ENCODE measurements at regions not wholly inside any gene's neighbourhood (a gene's known extent, or its start where the extent isn't known, plus 50 kb on each side); places are given as distances from the start of the nearest gene placed in this dataset.
"Not testable (repeated sequence)": the region's sequence is repeated elsewhere in the genome, so short reads cannot be mapped to it uniquely, and the experiment has no call there.

- Mint-ChIP-seq H3K36me3 (ENCODE audit: low read depth) (no peaks in the 10 kb centered on the region), H3K4me1 (peaks cover 3% of the 10 kb centered on the region), H3K27ac (no peak overlapping the region), H3K4me3 (no peak overlapping the region), H3K27me3 (ENCODE audit: low read depth) (no peaks in the 10 kb centered on the region), H3K9me3 (peaks cover 3% of the 10 kb centered on the region)
- TF ChIP-seq, protein P1, sequence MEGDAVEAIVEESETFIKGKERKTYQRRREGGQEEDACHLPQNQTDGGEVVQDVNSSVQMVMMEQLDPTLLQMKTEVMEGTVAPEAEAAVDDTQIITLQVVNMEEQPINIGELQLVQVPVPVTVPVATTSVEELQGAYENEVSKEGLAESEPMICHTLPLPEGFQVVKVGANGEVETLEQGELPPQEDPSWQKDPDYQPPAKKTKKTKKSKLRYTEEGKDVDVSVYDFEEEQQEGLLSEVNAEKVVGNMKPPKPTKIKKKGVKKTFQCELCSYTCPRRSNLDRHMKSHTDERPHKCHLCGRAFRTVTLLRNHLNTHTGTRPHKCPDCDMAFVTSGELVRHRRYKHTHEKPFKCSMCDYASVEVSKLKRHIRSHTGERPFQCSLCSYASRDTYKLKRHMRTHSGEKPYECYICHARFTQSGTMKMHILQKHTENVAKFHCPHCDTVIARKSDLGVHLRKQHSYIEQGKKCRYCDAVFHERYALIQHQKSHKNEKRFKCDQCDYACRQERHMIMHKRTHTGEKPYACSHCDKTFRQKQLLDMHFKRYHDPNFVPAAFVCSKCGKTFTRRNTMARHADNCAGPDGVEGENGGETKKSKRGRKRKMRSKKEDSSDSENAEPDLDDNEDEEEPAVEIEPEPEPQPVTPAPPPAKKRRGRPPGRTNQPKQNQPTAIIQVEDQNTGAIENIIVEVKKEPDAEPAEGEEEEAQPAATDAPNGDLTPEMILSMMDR (IDR thresholded peaks at IDR 0.05; ENCODE audit: unreplicated experiment in 3 of 3), result no peak
Observed at GRCh38 chr10:28993861-28994260, 295.0 kb upstream of the LYZL1 start.

DNA sequence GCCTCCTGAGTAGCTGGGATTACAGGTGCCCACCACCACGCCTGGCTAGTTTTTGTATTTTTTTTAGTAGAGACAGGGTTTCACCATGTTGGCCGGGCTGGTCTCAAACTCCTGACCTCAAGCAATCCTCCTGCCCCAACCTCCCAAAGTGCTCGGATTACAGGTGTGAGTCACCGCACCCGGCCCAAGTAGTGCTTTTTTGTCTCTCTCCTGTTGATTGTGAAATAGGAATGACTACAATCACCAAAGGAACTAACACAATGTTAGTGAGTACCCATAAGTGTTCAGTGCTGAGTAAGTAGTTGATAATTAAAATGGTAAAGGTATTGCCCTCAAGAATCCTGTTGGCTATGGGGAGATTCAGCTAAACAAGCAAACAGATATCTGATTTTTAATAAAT lies 294.1 kb upstream of the LYZL1 start:
- not testable (repeated sequence) for H3K27me3 Mint-ChIP-seq (ENCODE audit: low read depth); H3K9me3 Mint-ChIP-seq; H3K36me3 Mint-ChIP-seq (ENCODE audit: low read depth); H3K4me1 Mint-ChIP-seq; H3K27ac Mint-ChIP-seq; H3K4me3 Mint-ChIP-seq

DNA sequence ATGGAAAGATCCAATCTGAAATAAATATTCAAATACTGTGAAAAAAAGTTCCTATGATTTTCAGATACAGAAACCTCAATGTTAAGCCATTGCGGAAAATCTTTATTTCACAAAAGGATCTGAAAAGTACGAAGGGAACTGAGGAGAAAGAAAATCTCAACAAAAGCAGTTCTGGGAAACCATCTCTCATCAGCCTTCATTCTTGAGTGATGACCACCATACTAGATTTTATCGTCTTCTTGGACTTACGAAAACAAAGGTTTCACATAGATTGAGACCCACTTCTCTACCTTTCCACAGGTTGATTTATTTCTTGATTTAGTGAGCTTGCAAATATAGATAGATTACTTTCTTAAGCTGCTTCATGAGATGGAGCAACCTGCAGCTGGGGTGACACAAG lies 293.4 kb upstream of the LYZL1 start:
- Mint-ChIP-seq H3K4me3 (no peak overlapping the region), H3K9me3 (peaks cover 3% of the 10 kb centered on the region), H3K4me1 (peaks cover 3% of the 10 kb centered on the region), H3K36me3 (ENCODE audit: low read depth) (no peaks in the 10 kb centered on the region), H3K27ac (no peak overlapping the region), H3K27me3 (ENCODE audit: low read depth) (peaks cover 3% of the 10 kb centered on the region)
- TF ChIP-seq, protein P1 (IDR thresholded peaks at IDR 0.05; ENCODE audit: unreplicated experiment in 3 of 3), result no peak

GRCh38 chr10:28996345-28996744 lies 292.5 kb upstream of the LYZL1 start:
- TF ChIP-seq, protein P1 (IDR thresholded peaks at IDR 0.05; ENCODE audit: unreplicated experiment in 3 of 3), result no peak
- H3K27me3 Mint-ChIP-seq (ENCODE audit: low read depth), result peaks cover 3% of the 10 kb centered on the region
- peaks cover 3% of the 10 kb centered on the region for H3K9me3 Mint-ChIP-seq

GRCh38 chr10:28996947-28997551 lies 291.8 kb upstream of the LYZL1 start:
- H3K9me3 Mint-ChIP-seq, result peaks cover 3% of the 10 kb centered on the region
- peaks cover 3% of the 10 kb centered on the region for H3K27me3 Mint-ChIP-seq (ENCODE audit: low read depth)
- no peaks in the 10 kb centered on the region for H3K36me3 Mint-ChIP-seq (ENCODE audit: low read depth)
- TF ChIP-seq, protein P1 (IDR thresholded peaks at IDR 0.05; ENCODE audit: unreplicated experiment in 3 of 3), result no peak
- no peak overlapping the region for H3K27ac Mint-ChIP-seq
- H3K4me1 Mint-ChIP-seq, result peaks cover 3% of the 10 kb centered on the region
- H3K4me3 Mint-ChIP-seq, result no peak overlapping the region

More at GRCh38 chr10:28996345-28996744, 292.5 kb upstream of the LYZL1 start:
- no peaks in the 10 kb centered on the region for H3K36me3 Mint-ChIP-seq (ENCODE audit: low read depth)
- H3K4me1 Mint-ChIP-seq, result peaks cover 3% of the 10 kb centered on the region
- no peak overlapping the region for H3K4me3 Mint-ChIP-seq
- no peak overlapping the region for H3K27ac Mint-ChIP-seq

DNA sequence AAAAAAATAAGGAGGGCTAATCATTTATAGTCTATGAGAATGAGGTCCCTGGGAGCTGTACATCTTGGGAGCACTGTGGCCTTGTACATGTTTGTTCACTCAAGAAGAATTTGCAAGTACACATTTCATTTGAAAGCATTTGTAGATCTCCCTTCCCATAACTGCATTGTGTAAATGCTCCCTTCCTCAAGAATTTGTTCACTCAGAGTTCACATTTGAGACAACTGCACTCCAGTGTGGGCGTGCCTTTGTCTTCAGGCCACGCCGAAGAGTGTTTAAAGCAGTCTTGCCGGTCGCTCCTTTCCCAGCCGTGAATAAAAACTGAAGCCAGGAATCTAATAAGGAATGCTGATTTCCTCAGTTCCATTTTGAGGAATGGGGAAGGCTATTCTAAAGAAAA lies 291.1 kb upstream of the LYZL1 start:
- Mint-ChIP-seq H3K4me1 (peaks cover 3% of the 10 kb centered on the region), H3K36me3 (ENCODE audit: low read depth) (no peaks in the 10 kb centered on the region), H3K27me3 (ENCODE audit: low read depth) (peaks cover 8% of the 10 kb centered on the region), H3K27ac (no peak overlapping the region), H3K9me3 (peaks cover 3% of the 10 kb centered on the region), H3K4me3 (no peak overlapping the region)
- TF ChIP-seq, protein P1 (IDR thresholded peaks at IDR 0.05; ENCODE audit: unreplicated experiment in 3 of 3), result no peak

Data from nephron (organoid).